ENCODE measurements at regions not wholly inside any gene's neighbourhood (a gene's known extent, or its start where the extent isn't known, plus 50 kb on each side); places are given as distances from the start of the nearest gene placed in this dataset.

GRCh38 chr10:29157321-29157720 is 131.5 kb upstream of the LYZL1 start:
- TF ChIP-seq CTCF (IDR thresholded peaks at IDR 0.05), result no peak
- Mint-ChIP-seq H3K27me3 (ENCODE audit: insufficient read depth) (peaks cover 4% of the 10 kb centered on the region), H3K9me3 (no peaks in the 10 kb centered on the region), H3K4me3 (no peak overlapping the region), H3K27ac (no peak overlapping the region), H3K36me3 (ENCODE audit: low read depth) (no peaks in the 10 kb centered on the region), H3K4me1 (ENCODE audit: low read depth) (peaks cover 22% of the 10 kb centered on the region)
- DNase-seq, result no peak

- Mint-ChIP-seq H3K4me3 (no peak overlapping the region), H3K36me3 (ENCODE audit: low read depth) (no peaks in the 10 kb centered on the region), H3K27ac (no peak overlapping the region), H3K27me3 (ENCODE audit: insufficient read depth) (peaks cover 4% of the 10 kb centered on the region), H3K4me1 (ENCODE audit: low read depth) (peaks cover 22% of the 10 kb centered on the region), H3K9me3 (no peaks in the 10 kb centered on the region)
- no peak for DNase-seq
- no peak for TF ChIP-seq CTCF (IDR thresholded peaks at IDR 0.05)
These were observed 130.8 kb upstream of the LYZL1 start for GRCh38 chr10:29158066-29158465.

- no peak for TF ChIP-seq CTCF (IDR thresholded peaks at IDR 0.05)
- peaks cover 6% of the 10 kb centered on the region for H3K27me3 Mint-ChIP-seq (ENCODE audit: insufficient read depth)
- peak overlapping the region; percentile 63 for H3K27ac Mint-ChIP-seq
- peaks cover 4% of the 10 kb centered on the region; the same call in 1 of the 2 replicates for H3K36me3 Mint-ChIP-seq (ENCODE audit: low read depth)
- peaks cover 11% of the 10 kb centered on the region for H3K9me3 Mint-ChIP-seq
- H3K4me1 Mint-ChIP-seq (ENCODE audit: low read depth), result peaks cover 32% of the 10 kb centered on the region
- peak overlapping the region; percentile 40 for H3K4me3 Mint-ChIP-seq
- DNase-seq, result peak; percentile 85
These were observed 128.7 kb upstream of the LYZL1 start for GRCh38 chr10:29160150-29160617.

GRCh38 chr10:29163746-29164145 is 125.1 kb upstream of the LYZL1 start:
- Mint-ChIP-seq H3K4me1 (ENCODE audit: low read depth) (peaks cover 28% of the 10 kb centered on the region), H3K9me3 (peaks cover 33% of the 10 kb centered on the region), H3K36me3 (ENCODE audit: low read depth) (peaks cover 12% of the 10 kb centered on the region; the same call in 1 of the 2 replicates)

GRCh38 chr10:29166713-29167112 is 122.2 kb upstream of the LYZL1 start:
- Mint-ChIP-seq H3K27ac (no peak overlapping the region), H3K4me1 (ENCODE audit: low read depth) (peaks cover 10% of the 10 kb centered on the region), H3K4me3 (no peak overlapping the region), H3K36me3 (ENCODE audit: low read depth) (peaks cover 23% of the 10 kb centered on the region), H3K9me3 (peaks cover 44% of the 10 kb centered on the region), H3K27me3 (ENCODE audit: insufficient read depth) (peaks cover 6% of the 10 kb centered on the region)
- DNase-seq, result no peak
- TF ChIP-seq CTCF (IDR thresholded peaks at IDR 0.05), result no peak

More at GRCh38 chr10:29163746-29164145, 125.1 kb upstream of the LYZL1 start:
- no peak overlapping the region for H3K4me3 Mint-ChIP-seq
- peaks cover 8% of the 10 kb centered on the region for H3K27me3 Mint-ChIP-seq (ENCODE audit: insufficient read depth)
- H3K27ac Mint-ChIP-seq, result no peak overlapping the region
- no peak for DNase-seq
- TF ChIP-seq CTCF (IDR thresholded peaks at IDR 0.05), result no peak

- Mint-ChIP-seq H3K27me3 (ENCODE audit: insufficient read depth) (peaks cover 6% of the 10 kb centered on the region), H3K4me1 (ENCODE audit: low read depth) (peaks cover 6% of the 10 kb centered on the region), H3K27ac (no peak overlapping the region), H3K36me3 (ENCODE audit: low read depth) (peaks cover 23% of the 10 kb centered on the region), H3K9me3 (peaks cover 44% of the 10 kb centered on the region), H3K4me3 (no peak overlapping the region)
- no peak for DNase-seq
- TF ChIP-seq CTCF (IDR thresholded peaks at IDR 0.05), result no peak
These were observed 119.8 kb upstream of the LYZL1 start for GRCh38 chr10:29169021-29169420.

Measured in HFFc6 (cell line).